AG08396 (cell line): ENCODE measurements at regions not wholly inside any gene's neighbourhood (a gene's known extent, or its start where the extent isn't known, plus 50 kb on each side); places are given as distances from the start of the nearest gene placed in this dataset.

Experiments
- DNase-seq: peaks from one replicate; pipeline ENCODE4 v3.0.0; 2012; ENCODE audit warnings: low spot score, mixed read lengths

DNA sequence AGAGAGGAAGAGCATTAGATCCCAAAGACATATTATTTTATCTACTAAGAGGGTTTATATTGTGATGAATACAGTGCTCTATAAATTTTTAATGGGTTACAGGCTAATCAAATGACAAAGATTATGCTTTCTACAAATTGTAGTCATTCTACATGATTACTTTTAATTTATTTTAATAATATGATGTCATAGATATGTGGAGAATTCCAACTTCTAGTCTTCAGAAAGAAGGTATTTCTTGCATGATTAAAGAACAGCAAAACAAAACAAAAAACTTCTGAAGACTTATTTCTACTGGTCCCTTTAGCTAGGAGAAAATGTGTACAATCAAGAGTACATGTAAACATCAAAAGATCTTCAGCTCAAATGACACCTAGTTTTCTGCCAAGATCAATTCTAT lies 71.5 kb upstream of the FOXG1 start:
- no peak for DNase-seq

DNA sequence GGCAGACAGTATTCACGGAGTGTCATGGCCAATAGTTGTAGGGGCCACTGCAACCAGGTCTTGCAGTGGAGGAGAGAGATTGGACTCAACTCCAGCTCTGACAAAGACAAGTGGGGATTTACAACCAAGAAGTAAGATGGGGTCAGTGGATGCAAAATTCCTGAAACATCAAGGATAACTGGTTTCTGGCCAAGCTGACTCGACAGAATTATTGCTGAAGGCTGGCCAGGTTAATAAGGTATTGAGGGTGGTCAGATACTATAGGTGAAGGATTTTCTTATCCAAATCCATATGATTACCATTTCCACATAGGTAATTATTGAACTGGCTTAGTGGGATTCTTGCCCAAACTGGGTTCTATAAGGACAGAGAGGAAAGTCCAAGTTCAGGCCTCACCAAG lies 64.9 kb upstream of the FOXG1 start:
- DNase-seq, result no peak

DNA sequence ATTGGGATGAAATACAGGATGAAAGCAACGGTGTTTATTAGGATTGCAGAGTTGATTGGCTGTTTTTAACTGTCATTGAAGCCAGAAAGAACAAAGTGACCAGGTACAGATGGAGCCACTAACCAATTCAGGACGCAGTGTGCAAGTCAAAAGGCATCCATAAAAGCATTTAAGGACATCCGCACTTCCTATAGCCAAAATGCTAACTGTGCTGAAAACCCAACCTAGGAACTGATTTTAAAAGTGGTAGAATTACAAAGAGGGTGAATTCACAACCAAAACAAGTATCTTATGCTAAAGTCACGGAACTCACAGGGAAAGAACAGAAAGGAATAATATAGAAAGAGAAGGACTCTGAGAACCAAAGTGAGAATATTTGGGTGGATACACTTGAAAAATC lies 63.1 kb upstream of the FOXG1 start:
- DNase-seq, result no peak

DNA sequence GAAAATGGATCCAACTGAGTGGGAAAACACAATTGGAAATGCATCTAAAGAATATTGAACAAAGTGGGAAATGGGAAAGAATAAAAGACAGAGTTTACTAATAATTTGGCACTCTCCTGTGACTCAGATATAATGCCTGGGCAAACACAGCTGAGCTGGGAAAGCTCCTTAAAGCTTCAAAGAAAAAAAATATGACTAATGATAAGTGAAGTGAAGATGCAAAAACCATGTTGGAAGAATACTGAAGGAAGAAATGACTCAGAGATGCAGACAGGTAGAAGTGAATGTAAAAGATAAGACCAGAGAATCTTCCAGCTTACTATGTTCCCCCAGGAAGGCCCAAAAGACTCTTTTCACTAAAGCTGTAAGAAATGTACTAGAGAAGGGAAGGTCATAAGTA lies 62.4 kb upstream of the FOXG1 start:
- DNase-seq, result no peak

DNA sequence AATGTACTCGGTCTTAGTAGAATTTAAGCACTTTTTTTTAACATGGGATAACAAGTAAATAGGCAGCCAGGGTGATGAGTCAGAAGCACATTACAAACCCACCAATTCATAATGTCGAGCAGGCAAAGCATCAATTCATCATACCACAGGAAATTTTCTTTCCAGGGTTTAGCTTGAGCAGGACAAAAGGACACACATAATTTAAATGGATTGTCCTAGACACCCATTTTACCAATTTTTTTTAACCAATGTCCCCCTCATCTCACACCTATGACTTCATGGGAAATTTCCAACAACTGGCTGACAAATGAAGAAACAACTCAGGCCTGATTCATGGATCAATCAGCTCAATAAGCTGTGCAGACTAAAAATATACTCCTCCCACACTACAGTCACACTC lies 58.8 kb upstream of the FOXG1 start:
- DNase-seq, result no peak

DNA sequence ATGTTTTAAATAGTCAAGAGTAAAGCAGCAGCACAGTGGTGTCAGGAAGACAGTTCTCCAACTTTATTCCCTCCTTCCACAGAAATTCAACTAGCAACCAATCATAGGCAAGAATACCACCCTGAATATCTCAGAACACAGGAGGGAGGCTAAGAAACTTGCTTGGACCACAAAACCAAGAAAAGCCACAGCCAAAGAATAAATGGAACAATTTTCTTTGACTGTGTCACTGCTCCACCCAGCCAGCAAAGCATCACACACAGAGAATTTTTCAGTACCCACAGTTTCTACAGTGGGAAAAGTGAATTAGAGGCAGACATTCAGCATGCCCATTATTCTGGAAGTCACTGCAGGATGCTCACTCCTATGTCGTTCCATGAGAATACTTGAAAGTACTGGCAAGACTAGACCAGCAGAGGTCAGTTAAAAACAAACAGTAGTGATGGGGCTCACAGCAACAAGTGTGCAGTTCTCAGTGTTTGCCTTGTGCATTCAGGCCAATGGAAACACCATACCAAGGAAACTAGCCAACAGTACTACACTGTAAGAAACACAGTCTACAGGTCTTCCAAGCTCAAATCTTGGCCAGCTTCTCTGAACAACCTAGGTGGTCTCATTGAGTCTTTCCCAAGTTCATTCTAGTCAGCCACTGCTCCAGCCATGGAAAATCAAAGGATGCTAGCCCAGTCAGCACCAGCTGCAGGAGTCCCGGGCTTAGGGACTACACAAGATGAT lies 56.8 kb upstream of the FOXG1 start:
- DNase-seq, result no peak
